Non-pigmented ciliary epithelial cell (primary cell): ENCODE measurements at regions not wholly inside any gene's neighbourhood (a gene's known extent, or its start where the extent isn't known, plus 50 kb on each side); places are given as distances from the start of the nearest gene placed in this dataset.
"Not testable (repeated sequence)": the region's sequence is repeated elsewhere in the genome, so short reads cannot be mapped to it uniquely, and the experiment has no call there.

Experiments used
- DNase-seq: peaks from one replicate; pipeline ENCODE4 v3.0.0-alpha.2; 2010; ENCODE audit warnings: low read depth

DNA sequence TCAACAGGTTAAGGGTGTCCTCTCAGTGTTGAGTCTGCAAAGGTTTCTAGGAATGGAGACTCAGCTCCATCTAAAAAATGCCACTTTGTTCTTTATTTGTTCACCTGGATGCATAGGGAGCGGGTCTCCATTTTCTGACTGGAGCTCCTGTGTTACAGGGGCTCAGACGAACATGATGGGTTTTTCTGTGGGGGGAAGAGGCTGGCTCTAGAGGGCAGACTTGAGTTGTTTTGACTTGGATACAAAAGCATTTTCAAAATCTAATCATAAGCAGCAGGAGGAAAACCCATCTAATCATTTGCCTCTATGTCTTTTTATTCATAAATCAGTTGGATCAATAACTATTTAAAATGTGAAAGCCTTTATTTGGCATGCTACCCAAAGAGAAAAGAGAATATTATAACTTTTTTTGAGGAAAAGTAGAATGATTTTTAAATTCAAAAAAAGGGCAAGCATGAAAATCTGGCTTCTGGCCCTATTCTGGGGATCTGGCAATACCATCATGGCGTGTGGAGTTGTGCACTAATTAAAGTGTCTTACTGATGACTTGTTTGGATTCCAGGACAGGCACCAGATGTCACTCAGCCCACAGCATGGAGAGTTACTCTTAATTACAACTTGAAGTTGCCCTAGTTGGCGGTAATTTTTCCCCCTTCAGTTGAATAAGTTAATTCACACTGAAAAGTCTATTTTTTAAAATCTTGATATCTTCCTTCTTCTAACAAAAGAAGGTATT lies 594.9 kb downstream of the REEP3 start:
- DNase-seq = no peak

GRCh38 chr10:64116707-64117106 lies 595.5 kb downstream of the REEP3 start:
- DNase-seq = no peak

- no peak for DNase-seq
Measured at GRCh38 chr10:64118736-64119135, 597.5 kb downstream of the REEP3 start.

GRCh38 chr10:64120301-64120980 lies 599.2 kb downstream of the REEP3 start:
- not testable (repeated sequence) for DNase-seq

DNA sequence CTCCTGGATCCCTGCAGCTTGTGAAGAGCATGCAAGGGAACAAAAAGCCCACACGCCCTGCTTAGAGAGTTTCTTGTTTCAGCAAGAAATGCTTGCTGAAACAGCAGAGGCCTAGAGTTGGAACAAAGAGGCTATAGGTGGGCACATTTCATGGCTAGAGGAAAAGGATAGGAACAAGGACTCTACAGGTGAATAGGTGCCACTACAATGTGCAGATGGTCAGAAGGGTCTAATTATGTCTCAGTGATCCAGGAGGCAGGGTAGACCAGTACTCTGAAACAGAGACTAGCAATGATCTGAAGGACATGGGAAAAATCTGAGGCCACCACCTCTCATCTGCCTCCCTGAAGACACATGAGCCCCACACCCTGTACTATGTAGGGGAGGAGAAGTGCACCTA lies 609.0 kb downstream of the REEP3 start:
- DNase-seq = no peak

- DNase-seq = no peak
Measured at GRCh38 chr10:64134676-64135075, 613.5 kb downstream of the REEP3 start.

DNA sequence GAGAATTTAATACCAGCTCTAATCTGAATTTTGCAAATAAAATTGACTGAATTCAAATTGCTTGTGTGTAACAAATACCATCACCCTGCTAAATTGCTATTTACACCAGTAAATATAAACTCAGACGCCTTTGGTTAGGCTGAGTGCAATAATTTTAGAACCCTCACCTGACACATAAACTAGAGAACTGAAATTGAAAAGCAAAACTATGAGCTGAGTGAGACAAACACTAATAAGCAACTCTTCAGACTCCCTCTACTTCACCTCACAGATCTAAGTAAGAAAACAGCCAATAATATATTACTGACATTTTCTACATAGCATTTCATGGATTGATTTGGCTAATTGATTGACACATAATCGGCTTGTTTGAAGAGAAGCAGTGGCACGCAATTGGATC lies 621.2 kb downstream of the REEP3 start:
- DNase-seq = no peak

DNA sequence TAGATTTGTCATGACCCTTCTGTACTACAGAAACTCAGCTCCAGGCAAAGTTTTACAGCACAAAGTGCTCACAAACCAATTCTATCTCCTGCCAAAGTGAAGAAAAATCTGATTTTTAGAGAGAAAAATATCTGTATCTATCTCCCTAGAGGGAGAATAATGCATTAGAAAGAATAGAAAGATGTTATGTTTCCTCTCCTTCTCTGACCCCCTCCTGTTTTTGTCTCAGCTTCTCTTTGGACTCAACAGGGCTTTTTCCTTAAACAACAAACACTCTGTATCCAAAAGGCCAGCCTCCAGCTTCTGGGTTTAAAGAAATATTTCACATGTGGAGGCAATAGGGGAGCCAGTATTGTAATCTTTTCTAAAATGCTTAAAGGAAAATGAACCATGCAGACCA lies 627.4 kb downstream of the REEP3 start:
- no peak for DNase-seq

DNA sequence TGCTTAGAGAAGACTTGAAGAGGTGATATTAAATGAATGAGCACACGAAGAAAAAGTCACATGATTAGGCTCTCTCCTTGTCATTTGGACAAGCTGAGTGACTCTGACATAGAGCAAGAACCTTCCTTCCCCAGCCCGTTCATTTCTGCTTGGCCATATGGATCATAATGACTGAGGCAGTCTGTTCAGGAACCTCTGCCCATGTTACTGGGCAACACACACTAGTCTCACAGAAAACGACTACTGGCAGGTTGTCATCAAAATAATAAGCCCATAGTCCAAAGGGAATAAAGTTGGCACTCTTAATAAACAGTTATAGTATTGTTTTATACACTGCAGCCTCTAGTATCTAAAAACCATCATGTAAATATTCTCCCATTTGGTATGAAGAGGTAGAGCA lies 635.0 kb downstream of the REEP3 start:
- no peak for DNase-seq

DNA sequence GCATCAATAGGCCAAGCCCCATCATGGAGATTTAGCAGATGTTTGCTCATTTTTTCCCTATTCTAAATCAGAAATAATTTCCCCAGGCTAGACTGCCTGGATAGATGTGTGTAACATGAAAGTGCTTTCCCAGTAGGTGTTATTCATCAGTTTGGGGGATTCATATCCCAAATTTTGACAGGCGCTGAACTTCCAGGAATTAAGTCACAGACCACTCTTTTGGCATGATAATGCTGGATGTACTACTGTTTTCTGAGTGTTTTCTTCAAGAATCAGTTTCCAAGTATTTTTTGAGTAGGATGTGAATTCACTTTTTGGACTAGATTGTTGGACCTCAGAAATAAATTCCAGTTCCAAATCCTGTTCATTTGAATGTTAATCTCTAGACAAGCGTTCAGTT lies 637.4 kb downstream of the REEP3 start:
- no peak for DNase-seq

DNA sequence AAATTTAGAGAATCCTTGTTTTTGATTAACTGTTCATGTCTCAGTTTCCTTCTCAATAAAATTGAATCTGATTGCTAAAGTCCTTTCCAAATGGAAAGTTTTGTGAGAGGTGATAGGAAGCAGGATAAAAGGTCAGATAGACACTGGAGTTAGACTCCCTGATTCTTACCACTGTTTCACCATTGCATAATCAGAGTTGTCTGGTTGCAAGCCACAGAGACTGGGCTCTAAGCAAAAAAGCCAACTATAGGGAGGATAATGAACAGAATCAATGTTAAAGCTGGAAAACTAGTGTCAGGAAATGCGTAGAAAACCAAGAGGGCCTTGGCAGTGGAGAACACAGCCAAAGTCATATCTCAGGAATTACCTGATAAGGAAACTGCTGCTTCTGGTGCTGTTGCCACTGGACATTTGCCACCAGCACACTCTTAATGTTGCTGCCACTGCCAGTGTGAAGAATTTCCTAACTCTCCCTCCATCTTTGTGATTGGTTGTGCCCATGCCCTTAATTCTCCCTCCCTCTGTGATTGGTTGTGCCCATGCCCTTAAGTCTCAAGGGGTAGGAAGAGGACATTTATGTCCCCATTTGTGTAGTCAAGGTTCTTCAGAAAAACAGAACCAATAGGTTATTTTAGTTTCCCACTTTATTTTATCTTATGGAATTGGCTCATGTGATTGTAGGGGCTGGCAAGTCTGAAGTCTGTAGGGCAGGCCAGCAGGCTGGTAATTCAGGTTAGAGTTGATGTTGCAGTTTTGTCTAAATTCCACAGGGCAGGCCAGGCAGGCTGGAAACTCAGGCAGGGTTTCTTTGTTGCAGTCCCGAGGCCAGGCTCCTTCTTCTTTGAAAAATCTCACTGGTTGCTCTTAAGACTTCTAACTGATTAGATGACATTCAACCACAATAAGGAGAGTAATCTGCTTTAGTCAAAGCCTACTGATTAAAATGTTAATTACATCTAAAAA lies 639.0 kb downstream of the REEP3 start:
- DNase-seq = no peak

GRCh38 chr10:64170791-64171190 lies 649.6 kb downstream of the REEP3 start:
- no peak for DNase-seq

DNA sequence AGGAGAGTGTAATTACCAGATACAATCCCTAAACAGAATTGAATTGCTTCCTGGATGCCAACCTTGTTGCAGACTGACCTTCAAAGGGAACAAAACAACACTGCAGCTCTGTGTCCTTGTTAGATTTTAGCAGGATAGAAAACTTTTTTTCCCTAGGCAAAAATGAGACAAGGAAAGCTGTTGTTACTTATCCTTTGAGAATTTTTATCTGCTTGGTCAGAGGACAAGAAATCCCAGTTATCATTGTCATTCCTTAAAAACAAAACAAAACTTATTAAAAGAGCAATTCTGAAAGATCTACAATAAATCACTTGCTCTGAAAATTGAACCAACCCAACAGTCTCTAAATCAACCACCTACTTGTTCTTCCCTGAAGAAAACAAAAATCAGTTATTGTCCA lies 652.6 kb downstream of the REEP3 start:
- DNase-seq = no peak

DNA sequence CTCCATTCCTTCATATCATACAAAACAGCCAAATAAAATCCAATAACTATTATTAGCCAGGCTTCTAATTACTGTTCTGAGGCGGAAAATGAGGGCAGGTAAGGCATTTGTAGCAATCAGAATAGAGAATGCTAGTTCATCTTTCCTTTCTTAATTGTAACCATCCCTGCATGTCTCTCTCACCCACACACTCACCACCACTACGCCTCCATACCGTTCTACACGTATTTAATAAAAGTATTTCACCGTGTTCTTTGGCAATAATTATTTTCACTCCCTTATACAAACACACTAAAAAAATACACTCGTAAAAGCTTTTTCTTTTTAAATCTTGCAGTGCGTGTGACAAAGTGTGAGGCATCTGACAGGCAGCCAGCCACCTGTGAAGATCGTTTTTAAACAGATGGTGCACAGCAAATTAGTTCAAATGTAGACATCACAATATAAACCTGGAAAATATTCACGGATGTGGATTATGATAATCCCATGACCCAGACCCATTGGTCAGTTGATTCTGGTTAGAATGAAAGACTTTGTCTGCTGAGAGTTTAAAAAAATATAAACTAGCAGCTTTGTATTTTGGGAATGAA lies 653.6 kb downstream of the REEP3 start:
- DNase-seq = no peak

GRCh38 chr10:64175271-64175962 lies 654.2 kb downstream of the REEP3 start:
- no peak for DNase-seq

GRCh38 chr10:64182671-64183070 lies 661.5 kb downstream of the REEP3 start:
- DNase-seq = no peak

DNA sequence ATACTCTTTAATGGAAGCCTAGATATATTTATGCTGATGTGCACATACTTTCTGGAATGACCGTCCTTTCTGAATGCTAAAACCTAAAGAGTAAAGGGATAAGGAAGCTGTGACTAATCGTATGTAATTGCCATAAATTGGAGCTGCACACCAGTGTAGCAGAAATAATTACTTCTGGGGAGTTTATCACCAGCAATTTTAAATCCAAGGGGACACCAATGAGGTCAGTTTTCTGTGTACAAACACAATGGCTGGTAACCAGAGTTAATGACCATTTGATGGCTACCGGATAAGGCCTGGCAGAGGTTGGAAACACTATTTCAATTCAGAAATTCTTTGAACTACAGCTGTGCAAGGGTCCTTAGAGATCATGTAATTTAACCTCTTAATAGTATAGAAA lies 670.1 kb downstream of the REEP3 start:
- DNase-seq = no peak

- no peak for DNase-seq
Measured at GRCh38 chr10:64196638-64197315, 675.6 kb downstream of the REEP3 start.

- DNase-seq = no peak
Measured at GRCh38 chr10:64201936-64202335, 680.7 kb downstream of the REEP3 start.

- DNase-seq = not testable (repeated sequence)
Measured at GRCh38 chr10:64204504-64204903, 683.3 kb downstream of the REEP3 start.

DNA sequence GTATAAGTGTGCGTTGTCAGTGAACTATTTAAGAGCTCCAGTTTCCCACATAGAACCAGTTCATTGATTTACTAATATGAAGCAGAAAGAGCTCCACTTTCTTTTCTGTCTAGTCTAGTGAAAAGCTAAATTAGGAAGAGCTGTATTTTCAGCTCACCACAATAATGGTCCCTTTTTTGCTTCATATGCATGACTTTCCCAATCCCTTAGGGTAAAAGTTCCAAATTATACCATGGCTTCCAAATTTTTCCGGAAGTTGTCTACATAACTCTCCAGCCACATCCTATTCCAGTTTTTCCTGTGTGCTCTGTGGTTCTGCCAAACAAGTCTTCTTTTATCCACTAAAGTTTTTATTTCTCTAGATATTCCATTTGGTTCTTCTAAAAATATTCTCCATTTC lies 685.2 kb downstream of the REEP3 start:
- no peak for DNase-seq
